ENCODE measurements at regions not wholly inside any gene's neighbourhood (a gene's known extent, or its start where the extent isn't known, plus 50 kb on each side); places are given as distances from the start of the nearest gene placed in this dataset.
"Not testable (repeated sequence)": the region's sequence is repeated elsewhere in the genome, so short reads cannot be mapped to it uniquely, and the experiment has no call there.

GRCh38 chr6:86602093-86602492 lies 335.2 kb upstream of the HTR1E start:
- DNase-seq: not testable (repeated sequence)

GRCh38 chr6:86598969-86599368 lies 338.4 kb upstream of the HTR1E start:
- not testable (repeated sequence) for DNase-seq

- no peak for DNase-seq
These were observed 341.7 kb upstream of the HTR1E start for GRCh38 chr6:86595641-86596040.

- no peak for DNase-seq
These were observed 351.1 kb upstream of the HTR1E start for GRCh38 chr6:86586195-86586594.

GRCh38 chr6:86581833-86582232 lies 355.5 kb upstream of the HTR1E start:
- no peak for DNase-seq

- DNase-seq: no peak
These were observed 374.1 kb upstream of the HTR1E start for GRCh38 chr6:86563197-86563596.

GRCh38 chr6:86558318-86558717 lies 379.0 kb upstream of the HTR1E start:
- DNase-seq: no peak

- DNase-seq: no peak
These were observed 400.0 kb upstream of the HTR1E start for GRCh38 chr6:86537292-86537861.

- no peak for DNase-seq
These were observed 401.2 kb upstream of the HTR1E start for GRCh38 chr6:86536121-86536520.

GRCh38 chr6:86535100-86535499 lies 402.2 kb upstream of the HTR1E start:
- DNase-seq: no peak

- DNase-seq: no peak
These were observed 407.7 kb upstream of the HTR1E start for GRCh38 chr6:86529635-86530034.

GRCh38 chr6:86526238-86526637 lies 411.1 kb upstream of the HTR1E start:
- no peak for DNase-seq

GRCh38 chr6:86516087-86516486 lies 421.2 kb upstream of the HTR1E start:
- no peak for DNase-seq

- DNase-seq: no peak
These were observed 425.4 kb upstream of the HTR1E start for GRCh38 chr6:86511962-86512361.

GRCh38 chr6:86508230-86508629 lies 429.1 kb upstream of the HTR1E start:
- no peak for DNase-seq

GRCh38 chr6:86502497-86502896 lies 434.8 kb upstream of the HTR1E start:
- no peak for DNase-seq

GRCh38 chr6:86500035-86500434 lies 437.3 kb upstream of the HTR1E start:
- DNase-seq: no peak

- not testable (repeated sequence) for DNase-seq
These were observed 448.3 kb upstream of the HTR1E start for GRCh38 chr6:86489042-86489441.

GRCh38 chr6:86487660-86488221 lies 449.6 kb upstream of the HTR1E start:
- DNase-seq: no peak

GRCh38 chr6:86478316-86478715 lies 459.0 kb upstream of the HTR1E start:
- not testable (repeated sequence) for DNase-seq

- no peak for DNase-seq
These were observed 459.7 kb upstream of the HTR1E start for GRCh38 chr6:86477500-86478148.

GRCh38 chr6:86476311-86476710 lies 461.0 kb upstream of the HTR1E start:
- no peak for DNase-seq

GRCh38 chr6:86474081-86474480 lies 463.2 kb upstream of the HTR1E start:
- no peak for DNase-seq

GRCh38 chr6:86471791-86472190 lies 465.5 kb upstream of the HTR1E start:
- DNase-seq: no peak

- DNase-seq: no peak
These were observed 477.4 kb upstream of the HTR1E start for GRCh38 chr6:86459978-86460377.

Measured in NCI-H2171 (cell line).